ENCODE measurements at regions not wholly inside any gene's neighbourhood (a gene's known extent, or its start where the extent isn't known, plus 50 kb on each side); places are given as distances from the start of the nearest gene placed in this dataset.

DNA sequence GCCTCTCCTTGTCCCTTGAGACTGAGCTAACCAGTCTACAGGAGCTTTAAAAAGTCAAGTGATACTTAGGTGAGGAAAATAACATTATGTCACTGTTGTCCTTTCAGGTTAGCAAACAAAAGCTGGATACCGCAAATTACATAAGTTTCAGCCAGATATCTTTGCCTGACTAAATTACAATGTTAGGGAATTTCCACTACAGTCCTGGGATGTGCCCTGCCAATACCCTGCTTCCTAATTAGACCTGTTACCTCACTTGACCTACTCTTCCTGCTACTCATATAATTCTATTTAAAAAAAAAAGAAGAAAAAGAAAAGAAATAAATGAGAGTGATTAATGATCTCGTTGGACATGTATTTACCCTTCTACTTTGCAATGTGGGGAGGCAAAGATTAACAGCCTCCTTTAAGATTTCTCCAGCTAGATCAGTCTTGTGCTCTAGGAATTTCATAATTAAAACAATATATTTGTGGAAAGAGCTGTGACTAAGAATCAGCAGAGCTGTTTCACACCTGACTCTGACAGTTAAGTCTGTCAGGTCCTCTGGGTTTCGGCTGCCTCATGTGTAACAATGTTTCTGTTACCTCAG, 318.9 kb downstream of the HDGFL1 start:
- Histone ChIP-seq H3K79me2 (replicated peaks; ENCODE audit: insufficient read depth, low read length) (no peaks in the 10 kb centered on the region), H3F3A (ENCODE audit: insufficient read depth, low read length, poor library complexity, severe bottlenecking) (no peaks in the 10 kb centered on the region), H4K20me1 (ENCODE audit: insufficient read depth) (no peaks in the 10 kb centered on the region), H3K36me3 (ENCODE audit: insufficient read depth, low read length) (no peaks in the 10 kb centered on the region), H2AFZ (ENCODE audit: low read depth, low read length) (no peak overlapping the region), H3K9ac (ENCODE audit: low read length) (no peak overlapping the region), H3K27ac (ENCODE audit: low read length) (no peak overlapping the region), H3K9me2 (ENCODE audit: insufficient read depth, low read length) (no peaks in the 10 kb centered on the region), H3K4me3 (ENCODE audit: low read length) (no peak overlapping the region), H3K4me2 (ENCODE audit: low read length) (no peak overlapping the region), H3K27me3 (ENCODE audit: insufficient read depth, low read depth, low read length) (no peaks in the 10 kb centered on the region), H3K9me3 (ENCODE audit: low read length) (no peaks in the 10 kb centered on the region)
- TF ChIP-seq EP300 (conservative IDR thresholded peaks at IDR 0.05; ENCODE audit: poor library complexity, severe bottlenecking) (no peak), POLR2AphosphoS5 (IDR thresholded peaks at IDR 0.05) (no peak), SMC3 (conservative IDR thresholded peaks at IDR 0.05; ENCODE audit: poor library complexity) (no peak), TAF1 (IDR thresholded peaks at IDR 0.05; ENCODE audit: low read depth) (no peak), EZH2 (IDR thresholded peaks at IDR 0.05; ENCODE audit: borderline replicate concordance, insufficient read depth, low read length, poor library complexity, severe bottlenecking) (no peak), MXI1 (conservative IDR thresholded peaks at IDR 0.05; ENCODE audit: poor library complexity, severe bottlenecking) (no peak), RAD21 (conservative IDR thresholded peaks at IDR 0.05) (no peak)
- TF ChIP-seq, protein P1, sequence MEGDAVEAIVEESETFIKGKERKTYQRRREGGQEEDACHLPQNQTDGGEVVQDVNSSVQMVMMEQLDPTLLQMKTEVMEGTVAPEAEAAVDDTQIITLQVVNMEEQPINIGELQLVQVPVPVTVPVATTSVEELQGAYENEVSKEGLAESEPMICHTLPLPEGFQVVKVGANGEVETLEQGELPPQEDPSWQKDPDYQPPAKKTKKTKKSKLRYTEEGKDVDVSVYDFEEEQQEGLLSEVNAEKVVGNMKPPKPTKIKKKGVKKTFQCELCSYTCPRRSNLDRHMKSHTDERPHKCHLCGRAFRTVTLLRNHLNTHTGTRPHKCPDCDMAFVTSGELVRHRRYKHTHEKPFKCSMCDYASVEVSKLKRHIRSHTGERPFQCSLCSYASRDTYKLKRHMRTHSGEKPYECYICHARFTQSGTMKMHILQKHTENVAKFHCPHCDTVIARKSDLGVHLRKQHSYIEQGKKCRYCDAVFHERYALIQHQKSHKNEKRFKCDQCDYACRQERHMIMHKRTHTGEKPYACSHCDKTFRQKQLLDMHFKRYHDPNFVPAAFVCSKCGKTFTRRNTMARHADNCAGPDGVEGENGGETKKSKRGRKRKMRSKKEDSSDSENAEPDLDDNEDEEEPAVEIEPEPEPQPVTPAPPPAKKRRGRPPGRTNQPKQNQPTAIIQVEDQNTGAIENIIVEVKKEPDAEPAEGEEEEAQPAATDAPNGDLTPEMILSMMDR (IDR thresholded peaks at IDR 0.05; ENCODE audit: poor library complexity, severe bottlenecking): no peak
- TF ChIP-seq, protein P2, sequence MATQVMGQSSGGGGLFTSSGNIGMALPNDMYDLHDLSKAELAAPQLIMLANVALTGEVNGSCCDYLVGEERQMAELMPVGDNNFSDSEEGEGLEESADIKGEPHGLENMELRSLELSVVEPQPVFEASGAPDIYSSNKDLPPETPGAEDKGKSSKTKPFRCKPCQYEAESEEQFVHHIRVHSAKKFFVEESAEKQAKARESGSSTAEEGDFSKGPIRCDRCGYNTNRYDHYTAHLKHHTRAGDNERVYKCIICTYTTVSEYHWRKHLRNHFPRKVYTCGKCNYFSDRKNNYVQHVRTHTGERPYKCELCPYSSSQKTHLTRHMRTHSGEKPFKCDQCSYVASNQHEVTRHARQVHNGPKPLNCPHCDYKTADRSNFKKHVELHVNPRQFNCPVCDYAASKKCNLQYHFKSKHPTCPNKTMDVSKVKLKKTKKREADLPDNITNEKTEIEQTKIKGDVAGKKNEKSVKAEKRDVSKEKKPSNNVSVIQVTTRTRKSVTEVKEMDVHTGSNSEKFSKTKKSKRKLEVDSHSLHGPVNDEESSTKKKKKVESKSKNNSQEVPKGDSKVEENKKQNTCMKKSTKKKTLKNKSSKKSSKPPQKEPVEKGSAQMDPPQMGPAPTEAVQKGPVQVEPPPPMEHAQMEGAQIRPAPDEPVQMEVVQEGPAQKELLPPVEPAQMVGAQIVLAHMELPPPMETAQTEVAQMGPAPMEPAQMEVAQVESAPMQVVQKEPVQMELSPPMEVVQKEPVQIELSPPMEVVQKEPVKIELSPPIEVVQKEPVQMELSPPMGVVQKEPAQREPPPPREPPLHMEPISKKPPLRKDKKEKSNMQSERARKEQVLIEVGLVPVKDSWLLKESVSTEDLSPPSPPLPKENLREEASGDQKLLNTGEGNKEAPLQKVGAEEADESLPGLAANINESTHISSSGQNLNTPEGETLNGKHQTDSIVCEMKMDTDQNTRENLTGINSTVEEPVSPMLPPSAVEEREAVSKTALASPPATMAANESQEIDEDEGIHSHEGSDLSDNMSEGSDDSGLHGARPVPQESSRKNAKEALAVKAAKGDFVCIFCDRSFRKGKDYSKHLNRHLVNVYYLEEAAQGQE (IDR thresholded peaks at IDR 0.05; ENCODE audit: borderline replicate concordance): no peak

DNA sequence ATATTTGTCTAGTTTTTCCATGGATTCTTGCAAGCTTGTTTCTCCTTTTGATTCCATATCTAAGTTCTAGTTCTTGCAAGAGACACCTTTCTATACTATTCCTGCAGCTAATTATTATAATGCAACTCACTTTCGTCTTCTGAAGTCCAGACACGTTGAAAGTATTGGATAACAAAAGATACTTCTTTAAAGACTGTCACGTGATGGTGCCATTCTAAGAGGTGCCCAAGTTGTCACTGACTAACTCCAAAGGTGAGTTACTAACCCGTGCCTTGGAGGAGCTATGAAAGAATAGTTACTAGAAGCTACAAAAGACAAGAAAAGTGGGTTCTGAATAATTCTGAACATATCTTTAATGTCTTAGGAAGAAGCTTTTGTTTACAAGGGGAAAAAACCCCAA, 322.6 kb downstream of the HDGFL1 start:
- Histone ChIP-seq H4K20me1 (ENCODE audit: insufficient read depth) (no peaks in the 10 kb centered on the region), H3K27ac (ENCODE audit: low read length) (no peak overlapping the region), H3K4me2 (ENCODE audit: low read length) (no peak overlapping the region), H3K9me3 (ENCODE audit: low read length) (no peaks in the 10 kb centered on the region), H3K4me3 (ENCODE audit: low read length) (no peak overlapping the region), H3K79me2 (replicated peaks; ENCODE audit: insufficient read depth, low read length) (no peaks in the 10 kb centered on the region), H3K27me3 (ENCODE audit: insufficient read depth, low read depth, low read length) (no peaks in the 10 kb centered on the region), H3F3A (ENCODE audit: insufficient read depth, low read length, poor library complexity, severe bottlenecking) (no peaks in the 10 kb centered on the region), H3K36me3 (ENCODE audit: insufficient read depth, low read length) (no peaks in the 10 kb centered on the region), H3K9me2 (ENCODE audit: insufficient read depth, low read length) (no peaks in the 10 kb centered on the region), H3K9ac (ENCODE audit: low read length) (no peak overlapping the region), H2AFZ (ENCODE audit: low read depth, low read length) (no peak overlapping the region)
- TF ChIP-seq EP300 (conservative IDR thresholded peaks at IDR 0.05; ENCODE audit: poor library complexity, severe bottlenecking) (no peak), RAD21 (conservative IDR thresholded peaks at IDR 0.05) (no peak), EZH2 (IDR thresholded peaks at IDR 0.05; ENCODE audit: borderline replicate concordance, insufficient read depth, low read length, poor library complexity, severe bottlenecking) (no peak), POLR2AphosphoS5 (IDR thresholded peaks at IDR 0.05) (no peak), MXI1 (conservative IDR thresholded peaks at IDR 0.05; ENCODE audit: poor library complexity, severe bottlenecking) (no peak), SMC3 (conservative IDR thresholded peaks at IDR 0.05; ENCODE audit: poor library complexity) (no peak), TAF1 (IDR thresholded peaks at IDR 0.05; ENCODE audit: low read depth) (no peak)
- TF ChIP-seq, protein P2 (IDR thresholded peaks at IDR 0.05; ENCODE audit: borderline replicate concordance): no peak
- TF ChIP-seq, protein P1 (IDR thresholded peaks at IDR 0.05; ENCODE audit: poor library complexity, severe bottlenecking): no peak

All from neural cell (in vitro differentiated cells).